Fibroblast of upper back skin (primary cell): ENCODE measurements at regions not wholly inside any gene's neighbourhood (a gene's known extent, or its start where the extent isn't known, plus 50 kb on each side); places are given as distances from the start of the nearest gene placed in this dataset.
"Not testable (repeated sequence)": the region's sequence is repeated elsewhere in the genome, so short reads cannot be mapped to it uniquely, and the experiment has no call there.

Experiments
- DNase-seq: peaks from one replicate; pipeline ENCODE4 v3.0.0-alpha.2; 2013

DNA sequence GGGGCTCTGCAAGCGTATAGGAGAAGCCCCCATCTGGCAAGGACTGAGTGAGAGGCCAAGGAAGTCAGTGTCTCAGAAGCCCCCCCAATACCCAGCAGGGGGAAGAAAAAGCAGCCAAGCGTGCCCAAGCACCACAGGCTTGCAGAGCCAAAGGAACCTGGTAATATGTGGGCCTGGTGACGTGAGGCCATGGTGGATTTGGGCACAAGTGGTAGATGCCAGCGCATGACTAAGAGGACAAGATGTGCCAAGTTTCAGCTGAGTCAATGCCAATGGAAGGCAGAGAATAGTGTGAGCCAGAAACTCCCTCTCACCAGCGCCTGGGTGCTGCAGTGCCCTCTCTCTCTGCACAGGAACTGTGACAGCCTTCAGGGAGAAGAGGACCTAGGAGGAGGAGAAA is 110.0 kb downstream of the QRSL1 start:
- no peak for DNase-seq

DNA sequence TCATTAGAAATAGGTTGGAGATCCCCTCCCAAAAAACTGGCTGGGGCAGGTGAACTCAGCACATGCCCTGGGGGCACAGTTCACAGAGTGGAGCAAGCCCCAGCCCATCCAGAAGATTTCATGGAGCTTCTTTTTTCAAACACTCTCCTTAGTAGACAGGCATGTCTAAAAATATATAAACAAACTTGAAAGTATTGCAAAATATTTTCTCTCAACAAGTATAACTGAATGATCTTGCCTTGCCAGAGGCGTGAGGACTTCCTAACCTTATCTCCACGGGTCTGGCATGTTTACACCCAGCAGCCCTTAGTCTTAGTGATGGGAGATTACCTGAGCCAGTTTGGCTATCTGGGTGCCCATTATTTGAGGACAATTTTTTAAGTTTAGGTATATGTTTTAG is 107.1 kb downstream of the QRSL1 start:
- DNase-seq = no peak

DNA sequence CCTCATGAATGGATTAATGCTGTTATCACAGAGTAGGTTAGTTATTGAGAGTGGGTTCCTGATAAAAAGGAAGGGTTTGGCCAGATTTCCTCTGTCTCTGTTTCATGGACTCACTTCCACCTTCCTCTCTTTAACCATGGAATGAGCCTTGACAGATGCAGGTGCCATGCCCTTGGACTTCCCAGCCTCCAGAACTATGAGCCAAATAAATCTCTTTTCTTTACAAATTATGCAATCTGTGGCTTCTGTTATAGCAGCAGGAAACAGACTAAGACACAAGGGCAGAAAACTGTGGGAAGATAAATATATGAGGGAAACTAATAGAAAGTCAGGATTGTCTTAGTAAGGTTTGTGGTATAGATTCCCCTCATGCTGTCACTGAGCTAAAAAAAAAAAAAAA is 106.5 kb downstream of the QRSL1 start:
- no peak for DNase-seq

DNA sequence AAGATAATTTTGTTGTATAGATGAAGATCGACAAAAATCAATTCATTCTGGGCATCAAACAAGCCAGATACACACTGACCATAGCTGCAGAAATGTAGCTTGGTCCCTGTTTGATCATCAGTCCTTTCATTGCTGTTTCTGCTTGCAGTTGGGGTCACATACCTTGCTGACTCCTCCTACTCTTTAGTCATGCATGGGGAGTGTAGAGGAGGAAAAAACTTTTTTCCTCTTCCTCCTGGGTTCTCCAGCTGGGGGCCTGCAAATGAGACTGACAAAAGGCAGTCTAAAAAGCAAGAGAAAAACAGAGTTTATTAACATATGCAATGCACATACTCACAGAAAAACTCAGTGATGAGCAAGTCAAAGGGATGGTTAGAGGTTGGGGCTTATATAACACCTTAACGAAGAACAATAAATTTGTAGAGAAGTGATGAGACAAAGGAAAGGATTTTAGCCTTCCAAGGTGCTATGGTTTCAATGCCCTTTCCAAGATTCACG is 105.8 kb downstream of the QRSL1 start:
- no peak for DNase-seq

DNA sequence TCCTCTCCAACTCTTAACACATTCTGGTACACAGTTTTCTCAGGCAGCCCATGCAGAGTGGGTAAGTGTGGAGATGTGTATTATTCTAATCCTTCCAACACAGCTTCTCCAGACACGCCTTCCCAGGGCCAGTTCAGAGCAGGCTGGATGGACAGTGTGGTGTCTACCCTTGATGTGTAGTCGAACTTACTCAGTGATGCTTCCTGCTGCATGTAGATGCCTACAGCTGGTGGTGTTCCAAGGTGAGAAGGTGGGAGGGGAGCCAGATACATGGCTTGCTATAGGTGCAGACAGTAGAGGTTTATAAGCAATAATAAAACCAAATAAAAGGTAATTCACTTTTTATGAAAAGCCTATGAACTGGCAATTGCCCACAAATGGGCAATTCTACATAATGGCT is 104.0 kb downstream of the QRSL1 start:
- no peak for DNase-seq

DNA sequence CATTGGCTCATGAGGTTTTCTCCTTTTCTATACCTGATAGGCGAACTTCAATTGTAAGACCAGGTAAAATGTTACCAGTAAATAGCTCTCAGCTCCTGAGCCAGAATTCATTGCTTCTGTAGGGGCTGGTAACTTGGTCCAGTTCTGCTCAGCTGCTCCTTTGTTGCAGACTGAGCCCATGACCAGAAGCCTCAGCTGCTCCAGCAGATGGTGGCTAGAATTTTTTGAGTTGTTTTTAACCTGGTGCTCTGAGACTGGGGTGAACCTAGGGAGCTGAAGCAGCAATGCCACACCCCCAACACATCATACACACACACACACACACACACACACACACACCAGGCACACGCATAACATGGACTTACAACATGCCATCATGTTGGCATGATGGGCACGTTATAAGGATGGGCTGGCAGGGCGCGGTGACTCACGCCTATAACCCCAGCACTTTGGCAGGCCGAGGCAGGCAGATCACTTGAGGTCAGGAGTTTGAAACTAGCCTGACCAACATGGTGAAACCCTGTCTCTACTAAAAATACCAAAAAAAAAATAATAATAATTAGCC is 103.1 kb downstream of the QRSL1 start:
- no peak for DNase-seq

DNA sequence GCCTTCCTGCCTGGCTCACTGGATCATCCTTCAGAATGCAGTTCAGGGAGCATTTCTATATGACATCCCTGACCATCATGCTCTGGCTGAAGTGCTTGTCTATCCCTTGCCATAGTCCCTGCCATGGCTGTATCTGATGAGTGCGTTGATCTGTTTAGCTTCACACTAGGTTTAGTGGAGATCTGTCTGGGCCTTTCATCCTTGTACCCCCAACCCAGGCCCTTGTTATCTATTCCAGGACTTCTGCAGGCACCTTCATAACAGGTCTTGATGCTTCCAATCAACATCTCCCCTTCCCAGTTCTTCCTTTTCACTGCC is 102.4 kb downstream of the QRSL1 start:
- DNase-seq = no peak

DNA sequence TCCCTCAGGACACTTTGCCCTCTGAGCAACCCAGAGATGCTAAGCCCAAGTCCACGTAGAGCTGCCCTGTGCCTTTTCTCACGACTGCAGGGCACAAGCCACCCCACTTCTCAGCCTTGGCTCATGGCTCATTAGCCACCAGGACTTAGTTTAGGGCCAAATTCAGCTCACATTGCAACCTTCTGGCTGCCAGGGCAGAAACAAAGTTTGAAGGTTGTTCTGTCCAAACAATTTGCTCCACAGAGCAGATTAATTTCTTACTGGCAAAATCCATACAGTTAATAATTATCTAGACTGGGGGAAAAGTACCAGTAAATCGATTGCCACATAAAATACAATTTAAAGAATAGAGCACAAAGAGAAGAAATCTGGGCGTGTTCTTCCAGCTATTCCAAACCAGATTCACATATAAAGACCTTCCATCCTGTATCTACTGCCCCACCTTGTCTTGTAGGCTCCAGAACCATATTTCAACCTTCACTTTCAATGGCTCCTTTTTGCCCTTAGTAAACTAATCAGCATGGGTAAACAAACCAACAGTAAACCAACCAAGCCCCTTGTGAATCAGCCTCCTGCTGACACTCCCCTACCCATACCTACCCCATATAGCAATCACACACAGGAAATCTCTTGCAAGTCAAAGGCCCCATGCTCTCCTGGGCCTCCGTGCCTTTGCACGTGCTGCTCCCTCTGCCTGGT is 101.9 kb downstream of the QRSL1 start:
- DNase-seq = no peak

DNA sequence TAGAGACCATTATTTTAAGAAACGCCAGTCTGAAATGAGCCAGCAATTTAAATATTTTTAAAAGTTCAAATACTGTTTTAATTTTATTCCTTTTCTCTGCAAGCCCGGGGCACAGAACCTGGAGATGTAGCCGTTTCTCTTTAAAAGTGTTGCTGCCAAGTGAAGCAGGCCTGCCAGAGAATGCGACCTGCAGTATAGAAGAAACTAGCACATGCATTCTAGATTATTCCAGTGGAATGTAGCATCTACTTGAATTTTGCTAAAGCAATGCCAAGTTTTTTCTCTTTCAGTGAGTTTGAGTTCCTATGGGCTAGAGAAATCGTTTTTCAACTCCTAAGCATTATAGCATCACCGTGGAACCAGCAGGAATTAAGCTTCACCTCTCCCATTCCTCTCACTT is 101.3 kb downstream of the QRSL1 start:
- DNase-seq = peak; percentile 1

DNA sequence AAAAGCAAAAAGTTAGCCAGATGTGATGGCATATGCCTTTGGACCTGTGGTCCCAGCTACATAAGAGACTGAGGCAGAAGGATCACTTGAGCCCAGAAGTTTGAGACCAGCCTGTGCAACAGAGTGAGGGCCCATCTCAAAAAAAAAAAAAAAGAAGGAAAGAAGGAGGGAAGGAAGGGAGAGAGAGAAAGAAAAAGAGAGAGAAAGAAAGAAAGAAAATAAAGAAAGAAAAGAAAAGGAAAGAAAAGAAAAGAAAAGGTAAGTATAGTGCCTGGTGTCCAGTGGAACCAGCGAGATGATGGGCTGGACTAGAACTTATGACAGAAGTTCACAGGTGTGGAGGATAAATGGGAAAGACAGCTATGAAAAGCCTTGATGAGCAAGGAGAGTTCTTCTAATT is 100.9 kb downstream of the QRSL1 start:
- no peak for DNase-seq

DNA sequence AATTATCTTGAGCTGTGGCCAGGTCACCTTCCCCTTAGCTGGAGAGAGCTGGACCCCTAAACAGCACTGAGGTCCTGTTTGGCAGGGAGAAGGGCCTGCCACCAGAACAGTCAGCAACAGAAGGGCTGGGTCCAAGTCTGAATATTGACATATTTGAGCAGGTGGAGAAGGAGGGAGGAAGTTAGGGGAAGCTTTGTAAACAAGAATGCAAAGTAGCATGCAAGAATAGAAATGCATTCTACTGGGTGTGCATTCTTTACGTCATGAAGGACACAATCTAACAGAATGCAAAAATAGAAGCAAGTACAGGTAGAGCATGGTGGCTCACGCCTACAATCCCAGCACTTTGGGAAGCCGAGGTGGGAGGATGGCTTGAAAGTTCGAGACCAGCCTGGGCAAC is 100.5 kb downstream of the QRSL1 start:
- no peak for DNase-seq

DNA sequence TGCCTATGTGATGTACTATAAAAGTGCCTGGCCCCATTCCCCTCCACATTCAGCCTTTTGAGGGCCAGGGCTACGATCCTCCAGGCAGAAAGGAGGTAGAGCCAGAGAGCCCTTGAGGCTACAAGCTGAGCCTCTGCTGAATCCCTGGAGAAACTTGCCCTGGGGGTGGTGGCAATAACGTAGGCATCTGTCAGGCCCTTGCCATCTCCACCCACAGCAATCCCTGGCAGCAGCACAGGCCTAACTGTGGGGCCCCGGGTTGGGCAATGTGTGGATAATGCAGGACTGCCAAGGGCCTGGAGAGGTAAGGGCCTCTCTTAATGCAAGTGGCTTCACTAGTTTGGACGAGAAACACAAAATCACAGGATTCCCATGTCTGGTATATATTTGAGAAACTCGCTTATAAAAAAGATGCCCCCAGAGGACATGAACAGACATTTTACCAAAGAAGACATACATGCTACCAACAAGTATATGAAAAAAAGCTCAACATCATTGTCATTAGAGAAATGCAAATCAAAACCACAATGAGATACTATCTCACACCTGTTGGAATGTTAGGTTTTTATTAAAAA is 99.0 kb downstream of the QRSL1 start:
- DNase-seq = no peak

DNA sequence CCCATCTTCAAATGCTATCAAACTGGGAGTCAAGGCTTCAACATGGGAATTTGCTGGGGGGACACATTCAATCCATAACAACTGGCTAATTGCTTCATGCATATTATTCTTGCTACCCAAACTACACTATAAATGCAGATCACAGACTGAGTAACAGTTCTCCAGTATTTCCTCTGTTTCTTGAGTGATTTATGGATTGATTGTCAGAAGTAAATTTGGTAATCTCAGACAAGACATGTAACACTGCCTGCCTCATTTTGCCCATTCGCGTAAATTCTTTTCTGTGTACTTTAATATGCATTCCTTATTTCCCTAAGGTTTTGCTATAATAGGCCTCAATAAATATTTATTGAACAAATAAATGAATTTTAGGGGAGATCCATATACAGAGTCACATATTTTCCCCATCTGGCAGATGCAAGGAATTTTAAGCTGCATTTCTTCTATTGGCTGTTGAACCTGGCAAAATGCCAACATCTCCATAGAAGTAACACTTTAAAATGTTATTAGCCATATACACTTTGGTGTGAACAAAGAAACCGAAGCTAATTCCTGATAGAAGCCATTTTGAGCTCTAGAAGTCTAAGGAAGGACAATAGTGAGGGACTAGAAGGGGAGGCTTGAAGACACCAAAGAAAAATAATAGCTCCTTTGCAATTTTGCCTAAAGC is 98.2 kb downstream of the QRSL1 start:
- DNase-seq = no peak

DNA sequence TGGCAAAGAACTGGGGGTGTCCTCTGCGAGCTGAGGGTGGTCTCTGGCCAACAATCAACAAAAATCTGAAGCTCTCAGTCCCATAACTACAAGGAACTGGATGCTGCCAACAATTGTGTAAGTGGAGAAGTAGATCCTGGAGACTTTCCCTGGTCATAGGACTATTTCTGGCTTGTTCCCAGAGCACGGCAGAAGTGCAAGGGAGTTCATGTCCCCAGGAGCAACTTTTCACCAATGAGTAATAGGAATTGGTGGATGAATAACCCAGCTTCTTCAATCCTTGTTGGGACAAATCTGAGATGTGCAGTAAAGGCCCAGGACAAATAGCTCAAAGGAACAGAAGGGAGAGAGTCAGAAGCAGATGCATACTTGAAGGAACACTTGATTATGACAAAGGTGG is 95.5 kb downstream of the QRSL1 start:
- peak; percentile 1 for DNase-seq

DNA sequence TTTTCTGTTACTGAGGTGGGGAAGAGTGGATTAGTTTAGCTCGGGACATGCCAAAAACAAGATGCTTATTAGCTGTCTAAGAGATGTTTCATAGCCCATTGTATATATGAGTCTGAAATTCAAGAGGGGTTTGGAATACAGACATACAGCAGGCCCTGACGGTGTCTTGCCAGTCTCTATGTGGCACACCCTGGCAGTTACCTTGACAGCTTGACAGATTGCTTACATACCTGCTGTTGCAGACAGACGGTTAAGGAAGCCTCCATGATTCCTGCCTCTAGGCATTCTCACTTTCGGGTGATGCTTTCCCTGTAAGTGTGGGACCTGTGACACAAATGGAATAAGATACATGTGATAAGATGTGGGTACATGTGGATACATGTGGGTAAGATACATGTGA is 95.0 kb downstream of the QRSL1 start:
- no peak for DNase-seq

DNA sequence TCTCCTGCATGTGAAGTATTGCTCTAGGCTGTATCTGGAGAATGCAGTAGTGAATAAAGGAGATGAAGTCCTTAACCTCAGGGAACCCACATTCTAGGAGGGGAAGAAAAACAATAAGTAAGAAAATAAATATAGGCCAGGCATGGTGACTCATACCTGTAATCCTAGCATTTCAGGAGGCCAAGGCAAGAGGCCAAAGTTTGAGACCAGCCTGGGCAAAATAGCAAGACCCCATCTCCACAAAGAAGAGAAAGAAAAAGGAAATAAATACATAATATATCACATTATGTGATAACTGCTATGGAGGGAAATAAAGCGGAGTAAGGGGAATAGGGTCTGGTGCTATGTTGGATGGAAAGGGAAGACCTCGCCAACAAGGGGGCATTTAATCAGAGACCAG is 94.0 kb downstream of the QRSL1 start:
- DNase-seq = not testable (repeated sequence)

DNA sequence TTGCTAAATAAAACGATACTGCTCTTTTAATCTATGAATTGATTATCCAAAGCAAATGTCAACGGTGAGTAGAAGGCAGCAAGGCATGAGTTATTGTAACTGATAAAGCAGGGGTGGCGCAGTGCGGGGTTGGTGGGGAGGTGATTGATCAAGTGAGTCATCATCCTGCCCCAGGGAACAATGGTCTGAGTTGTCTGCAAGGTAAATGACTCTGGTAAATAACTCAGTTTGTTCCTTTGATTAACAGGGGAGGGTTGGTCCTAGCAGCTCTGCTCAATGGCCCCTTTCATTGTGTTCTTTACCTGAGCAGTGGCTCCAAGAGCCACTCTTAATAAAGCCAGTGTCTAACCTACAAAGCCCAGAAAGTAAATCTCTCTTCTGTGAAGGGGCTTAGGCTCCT is 91.8 kb downstream of the QRSL1 start:
- DNase-seq = not testable (repeated sequence)
